H1 (cell line): ENCODE measurements at regions not wholly inside any gene's neighbourhood (a gene's known extent, or its start where the extent isn't known, plus 50 kb on each side); places are given as distances from the start of the nearest gene placed in this dataset.

ENCODE experiments used
- CTCF ChIA-PET: fragments of 300-600 bp; sonication (Branson Sonifier 250); formaldehyde crosslinking; loops from one replicate; lab custom pipeline; 2021; ENCODE audit not compliant: partially characterized antibody; lab: Charles Lee
- POLR2A ChIA-PET: fragments of 300-600 bp; sonication (Branson Sonifier 250); formaldehyde crosslinking; loops from one replicate; lab custom pipeline; 2021; ENCODE audit warnings: inconsistent platforms; ENCODE audit not compliant: partially characterized antibody; lab: Charles Lee
- DNase-seq, 2 experiments: peaks; one replicate each; pipeline versions ENCODE4 v3.0.0 to v3.0.0-alpha.2; 2010 to 2022; ENCODE audit warnings: low spot score in 2 of 2, low read depth in 1 of 2, mixed read lengths in 1 of 2
- FAIRE-seq: peaks from 2 replicates; lab custom pipeline; 2011; peaks lifted over from hg19 to GRCh38; lab: Jason Lieb, UNC
- H2AFZ ChIP-seq: 2 replicates; pipeline ENCODE4 v1.8.1; 2012; ENCODE audit warnings: low read length, inconsistent platforms
- H2AK5ac ChIP-seq: 2 replicates; pipeline ENCODE4 v1.6.1; 2013; ENCODE audit warnings: low read depth, low read length
- H2BK120ac ChIP-seq: replicated peaks from 2 replicates; pipeline ENCODE3; 2013; ENCODE audit warnings: low read depth, low read length, inconsistent platforms
- H2BK12ac ChIP-seq: 2 replicates; pipeline ENCODE4 v1.6.1; 2013; ENCODE audit warnings: low read depth, low read length
- H2BK15ac ChIP-seq: 2 replicates; pipeline ENCODE4 v1.6.1; 2013; ENCODE audit warnings: low read length
- H2BK20ac ChIP-seq: 2 replicates; pipeline ENCODE4 v1.6.1; 2013; ENCODE audit warnings: low read length
- H2BK5ac ChIP-seq: 2 replicates; pipeline ENCODE4 v1.6.1; 2013; ENCODE audit warnings: low read depth, low read length
- H3K14ac ChIP-seq: 2 replicates; pipeline ENCODE4 v1.6.1; 2013; ENCODE audit warnings: inconsistent platforms; ENCODE audit not compliant: insufficient read length
- H3K18ac ChIP-seq: 2 replicates; pipeline ENCODE4 v1.6.1; 2013; ENCODE audit warnings: low read length; ENCODE audit errors: extremely low read depth
- H3K23ac ChIP-seq: 2 replicates; pipeline ENCODE4 v1.6.1; 2013; ENCODE audit warnings: inconsistent platforms; ENCODE audit not compliant: insufficient read length
- H3K23me2 ChIP-seq: 2 replicates; pipeline ENCODE4 v1.6.1; 2013; ENCODE audit warnings: low read depth, low read length
- H3K27ac ChIP-seq: 2 replicates; pipeline ENCODE4 v1.6.1; 2011; ENCODE audit warnings: low read depth, low read length, inconsistent platforms
- H3K27me3 ChIP-seq, 4 experiments: replicated peaks in 1 of 4; 1 replicate in 1 of 4; 2 replicates in 3 of 4; pipeline versions ENCODE4 v1.6.1 to v1.8.1; 2011 to 2013; ENCODE audit warnings: low read length in 3 of 4, mild to moderate bottlenecking in 3 of 4, inconsistent platforms in 2 of 4, mixed read lengths in 2 of 4, moderate library complexity in 1 of 4; ENCODE audit not compliant: control insufficient read depth in 3 of 4, insufficient read depth in 3 of 4; ENCODE audit errors: extremely low read depth in 1 of 4
- H3K36me3 ChIP-seq, 4 experiments: 2 replicates each; pipeline versions ENCODE4 v1.6.1 to v1.8.1; 2011 to 2013; ENCODE audit warnings: mild to moderate bottlenecking in 4 of 4, low read length in 3 of 4, moderate library complexity in 2 of 4, control low read depth in 1 of 4, inconsistent platforms in 1 of 4; ENCODE audit not compliant: insufficient read depth in 4 of 4, control insufficient read depth in 2 of 4
- H3K4ac ChIP-seq: replicated peaks from 2 replicates; pipeline ENCODE3; 2013; ENCODE audit warnings: low read length, low read depth, mixed read lengths, inconsistent platforms; ENCODE audit not compliant: insufficient read length
- H3K4me1 ChIP-seq, 4 experiments: replicated peaks in 1 of 4; 1 replicate in 1 of 4; 2 replicates in 3 of 4; pipeline versions ENCODE4 v1.6.1 to v1.8.1; 2011 to 2013; ENCODE audit warnings: low read length in 3 of 4, inconsistent platforms in 2 of 4, mixed read lengths in 1 of 4; ENCODE audit not compliant: insufficient read depth in 4 of 4, control insufficient read depth in 3 of 4
- H3K4me2 ChIP-seq, 2 experiments: 2 replicates each; pipeline versions ENCODE4 v1.6.1 to v1.8.1; 2011 to 2013; ENCODE audit warnings: low read depth in 2 of 2, low read length in 2 of 2, control low read depth in 1 of 2, inconsistent platforms in 1 of 2, mild to moderate bottlenecking in 1 of 2; ENCODE audit not compliant: insufficient read depth in 1 of 2
- H3K4me3 ChIP-seq, 4 experiments: fragments of 200-600, 300-600 bp in 1 of 4; sonication (generic), shearing (Covaris generic), sonication (Bioruptor Twin) in 1 of 4; 2 replicates each; pipeline versions ENCODE4 v1.5.1 to v1.8.1; 2011 to 2016; ENCODE audit warnings: low read length in 4 of 4, low read depth in 3 of 4, control low read depth in 2 of 4, inconsistent platforms in 2 of 4, mild to moderate bottlenecking in 2 of 4, mixed read lengths in 1 of 4, moderate library complexity in 1 of 4; ENCODE audit not compliant: insufficient read depth in 2 of 4; ENCODE audit errors: extremely low read depth in 1 of 4
- H3K56ac ChIP-seq: replicated peaks from 2 replicates; pipeline ENCODE3; 2013; ENCODE audit warnings: low read depth, mild to moderate bottlenecking, mixed read lengths, low read length, inconsistent platforms; ENCODE audit not compliant: insufficient read length
- H3K79me1 ChIP-seq: 2 replicates; pipeline ENCODE4 v1.6.1; 2013; ENCODE audit warnings: low read depth, low read length, control low read depth
- H3K79me2 ChIP-seq, 2 experiments: 2 replicates each; pipeline versions ENCODE4 v1.6.1 to v1.8.1; 2012 to 2013; ENCODE audit warnings: low read length in 2 of 2, mild to moderate bottlenecking in 2 of 2, inconsistent platforms in 1 of 2; ENCODE audit not compliant: insufficient read depth in 2 of 2, control insufficient read depth in 1 of 2
- H3K9ac ChIP-seq, 4 experiments: replicated peaks in 1 of 4; 1 replicate in 1 of 4; 2 replicates in 3 of 4; pipeline versions ENCODE4 v1.6.1 to v1.8.1; 2011 to 2013; ENCODE audit warnings: low read depth in 3 of 4, low read length in 3 of 4, control low read depth in 2 of 4, mild to moderate bottlenecking in 2 of 4, moderate library complexity in 2 of 4, inconsistent platforms in 1 of 4; ENCODE audit errors: extremely low read depth in 1 of 4
- H3K9me3 ChIP-seq, 2 experiments: 2 replicates each; pipeline versions ENCODE4 v1.6.1 to v1.8.1; 2012 to 2013; ENCODE audit warnings: mild to moderate bottlenecking in 2 of 2, moderate library complexity in 2 of 2, control low read depth in 1 of 2, inconsistent platforms in 1 of 2, low read depth in 1 of 2, low read length in 1 of 2, mixed read lengths in 1 of 2; ENCODE audit not compliant: insufficient read depth in 2 of 2
- H4K20me1 ChIP-seq, 2 experiments: replicated peaks in 1 of 2; 2 replicates each; pipeline versions ENCODE3 to v1.8.1; 2011 to 2013; ENCODE audit warnings: inconsistent platforms in 2 of 2, low read length in 2 of 2, mild to moderate bottlenecking in 1 of 2; ENCODE audit not compliant: insufficient read depth in 2 of 2, control insufficient read depth in 1 of 2
- H4K5ac ChIP-seq: 2 replicates; pipeline ENCODE4 v1.6.1; 2013; ENCODE audit warnings: low read length, low read depth, mixed read lengths, inconsistent platforms; ENCODE audit not compliant: insufficient read length
- H4K8ac ChIP-seq: 2 replicates; pipeline ENCODE4 v1.8.0; 2013; ENCODE audit warnings: mild to moderate bottlenecking, moderate library complexity, low read length, inconsistent platforms; ENCODE audit not compliant: insufficient read depth; ENCODE audit errors: extremely low read depth
- H4K91ac ChIP-seq: replicated peaks from 2 replicates; pipeline ENCODE3; 2013; ENCODE audit warnings: low read length, mixed read lengths, inconsistent platforms; ENCODE audit not compliant: insufficient read length
- CEBPB ChIP-seq: IDR thresholded peaks from 2 replicates; pipeline ENCODE4 v1.6.1; 2012; ENCODE audit warnings: low read depth, low read length
- PHF8 ChIP-seq: fragments of 200-600 bp; sonication (generic); conservative IDR thresholded peaks from 2 replicates; pipeline ENCODE4 v1.7.1; 2012; ENCODE audit warnings: low read depth, mild to moderate bottlenecking, inconsistent platforms, low read length, moderate library complexity
- WGBS, 2 experiments: shearing (Covaris generic) in 1 of 2; methylation state at CpG; one replicate each; pipeline versions ENCODE4 v1.1.6 to v1.1.7; 2013 to 2015; ENCODE audit warnings: low lambda C conversion rate in 2 of 2, mixed read lengths in 2 of 2, inconsistent platforms in 1 of 2, low coverage in 1 of 2, missing lambda C conversion rate in 1 of 2; ENCODE audit not compliant: insufficient replicate concordance in 2 of 2, insufficient coverage in 1 of 2, insufficient read length in 1 of 2; ENCODE audit errors: extremely low coverage in 1 of 2, missing lambda C conversion rate in 1 of 2; 5-methylcytosine and 5-hydroxymethylcytosine counted together

DNA sequence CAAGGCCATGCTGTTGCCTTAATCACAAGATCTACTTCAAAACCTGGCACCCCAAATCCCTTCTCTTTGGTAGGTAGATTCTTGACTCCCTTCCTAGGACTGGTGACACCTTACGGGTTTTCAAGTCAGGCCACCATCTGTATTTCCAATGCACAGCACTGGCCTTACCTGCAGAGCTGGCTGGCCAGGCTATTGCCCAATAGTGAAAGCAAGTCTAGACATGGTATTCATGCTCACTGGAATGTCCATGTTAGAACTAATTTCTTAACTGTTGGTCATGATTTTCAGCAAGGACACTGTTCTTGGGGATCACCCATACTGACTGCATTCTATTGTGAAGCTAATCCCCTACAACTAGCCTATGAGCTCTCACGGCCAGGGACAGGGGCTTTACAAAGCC lies 313.1 kb upstream of the RNF32 start:
- Histone ChIP-seq H4K8ac (no peak overlapping the region), H3K27ac (no peak overlapping the region), H2AFZ (no peak overlapping the region), H3K79me2 (no peaks in the 10 kb centered on the region), H2BK20ac (no peak overlapping the region), H3K36me3 (no peaks in the 10 kb centered on the region), H2BK12ac (no peak overlapping the region), H3K23ac (no peak overlapping the region), H3K4me1 (no peaks in the 10 kb centered on the region), H3K79me1 (no peaks in the 10 kb centered on the region), H2AK5ac (no peak overlapping the region), H3K14ac (no peak overlapping the region), H3K4ac (no peak overlapping the region), H3K56ac (no peak overlapping the region), H3K23me2 (no peaks in the 10 kb centered on the region), H2BK120ac (no peak overlapping the region), H3K9me3 (no peaks in the 10 kb centered on the region), H3K27me3 (no peaks in the 10 kb centered on the region), H3K9ac (no peak overlapping the region), H4K5ac (no peak overlapping the region), H4K91ac (no peak overlapping the region), H2BK5ac (no peak overlapping the region), H3K4me2 (no peak overlapping the region), H3K4me3 (no peak overlapping the region), H4K20me1 (no peaks in the 10 kb centered on the region), H3K18ac (no peak overlapping the region), H2BK15ac (no peak overlapping the region)
- WGBS, 2 experiments = 82% methylated on average over 2 of the region's 2 CpGs; no CpG with 5 or more reads in 1 of the 2 experiments
- DNase-seq (no peak), FAIRE-seq (no peak)
- ChIA-PET CTCF (no interaction called here), POLR2A (no interaction called here)
- 0 out of 2 replicates have a peak, but pooled peaks have one; percentile 8 for TF ChIP-seq CEBPB
- no peak for TF ChIP-seq PHF8
